ENCODE measurements at regions not wholly inside any gene's neighbourhood (a gene's known extent, or its start where the extent isn't known, plus 50 kb on each side); places are given as distances from the start of the nearest gene placed in this dataset.

DNA sequence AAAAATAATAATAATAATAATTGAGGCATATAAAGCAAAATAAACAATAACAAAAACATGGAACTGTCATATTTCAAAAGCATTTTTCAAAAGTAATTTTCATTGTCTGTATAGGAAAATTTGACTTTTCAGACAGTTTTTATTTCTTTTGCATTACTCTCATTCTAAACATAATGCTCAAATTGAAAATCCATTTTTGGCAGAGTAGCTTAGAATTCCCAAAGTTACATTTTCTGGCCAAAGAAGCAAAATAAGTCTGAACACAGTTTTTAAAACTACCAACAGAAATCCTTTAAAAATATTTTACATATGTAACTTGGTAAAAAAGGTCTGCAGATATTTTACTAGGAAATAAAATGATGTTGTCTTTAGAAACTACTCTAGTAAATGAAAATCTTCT is 535.4 kb downstream of the ANKRD7 start:
- TF ChIP-seq, protein P1, sequence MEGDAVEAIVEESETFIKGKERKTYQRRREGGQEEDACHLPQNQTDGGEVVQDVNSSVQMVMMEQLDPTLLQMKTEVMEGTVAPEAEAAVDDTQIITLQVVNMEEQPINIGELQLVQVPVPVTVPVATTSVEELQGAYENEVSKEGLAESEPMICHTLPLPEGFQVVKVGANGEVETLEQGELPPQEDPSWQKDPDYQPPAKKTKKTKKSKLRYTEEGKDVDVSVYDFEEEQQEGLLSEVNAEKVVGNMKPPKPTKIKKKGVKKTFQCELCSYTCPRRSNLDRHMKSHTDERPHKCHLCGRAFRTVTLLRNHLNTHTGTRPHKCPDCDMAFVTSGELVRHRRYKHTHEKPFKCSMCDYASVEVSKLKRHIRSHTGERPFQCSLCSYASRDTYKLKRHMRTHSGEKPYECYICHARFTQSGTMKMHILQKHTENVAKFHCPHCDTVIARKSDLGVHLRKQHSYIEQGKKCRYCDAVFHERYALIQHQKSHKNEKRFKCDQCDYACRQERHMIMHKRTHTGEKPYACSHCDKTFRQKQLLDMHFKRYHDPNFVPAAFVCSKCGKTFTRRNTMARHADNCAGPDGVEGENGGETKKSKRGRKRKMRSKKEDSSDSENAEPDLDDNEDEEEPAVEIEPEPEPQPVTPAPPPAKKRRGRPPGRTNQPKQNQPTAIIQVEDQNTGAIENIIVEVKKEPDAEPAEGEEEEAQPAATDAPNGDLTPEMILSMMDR (conservative IDR thresholded peaks at IDR 0.05; ENCODE audit: low read depth, low read length), result no peak
- no peak for TF ChIP-seq RAD21 (IDR thresholded peaks at IDR 0.05; ENCODE audit: low read length)
- TF ChIP-seq CHD1 (IDR thresholded peaks at IDR 0.05; ENCODE audit: low read depth, low read length), result no peak
- TF ChIP-seq RCOR1 (IDR thresholded peaks at IDR 0.05; ENCODE audit: insufficient replicate concordance, low read length), result no peak
- no peak for TF ChIP-seq POLR2A (IDR thresholded peaks at IDR 0.05; ENCODE audit: low read depth, low read length)
- no peak for TF ChIP-seq BHLHE40 (IDR thresholded peaks at IDR 0.05; ENCODE audit: low read depth, low read length)
- TF ChIP-seq, protein P2, sequence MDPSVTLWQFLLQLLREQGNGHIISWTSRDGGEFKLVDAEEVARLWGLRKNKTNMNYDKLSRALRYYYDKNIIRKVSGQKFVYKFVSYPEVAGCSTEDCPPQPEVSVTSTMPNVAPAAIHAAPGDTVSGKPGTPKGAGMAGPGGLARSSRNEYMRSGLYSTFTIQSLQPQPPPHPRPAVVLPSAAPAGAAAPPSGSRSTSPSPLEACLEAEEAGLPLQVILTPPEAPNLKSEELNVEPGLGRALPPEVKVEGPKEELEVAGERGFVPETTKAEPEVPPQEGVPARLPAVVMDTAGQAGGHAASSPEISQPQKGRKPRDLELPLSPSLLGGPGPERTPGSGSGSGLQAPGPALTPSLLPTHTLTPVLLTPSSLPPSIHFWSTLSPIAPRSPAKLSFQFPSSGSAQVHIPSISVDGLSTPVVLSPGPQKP (IDR thresholded peaks at IDR 0.05; ENCODE audit: borderline replicate concordance, low read depth, low read length), result no peak
- TF ChIP-seq MAZ (IDR thresholded peaks at IDR 0.05; ENCODE audit: borderline replicate concordance, low read depth, low read length), result no peak
- TF ChIP-seq CEBPB (IDR thresholded peaks at IDR 0.05; ENCODE audit: low read depth, low read length), result no peak
- no peak for TF ChIP-seq FOS (IDR thresholded peaks at IDR 0.05; ENCODE audit: low read depth, low read length)

Data from IMR-90 (cell line).